RWPE2 (cell line): ENCODE measurements at regions not wholly inside any gene's neighbourhood (a gene's known extent, or its start where the extent isn't known, plus 50 kb on each side); places are given as distances from the start of the nearest gene placed in this dataset.
A peak's percentile ranks its signal among the peaks of the same experiment; 100 is the strongest.

Experiments used
- ATAC-seq: fragments of 200-7000 bp; cut with Tn5 transposase; 3 replicates; pipeline ENCODE4 v1.9.1; 2021; ENCODE audit warnings: low read depth
- DNase-seq: peaks from one replicate; pipeline ENCODE4 v3.0.0-alpha.2; 2020; ENCODE audit warnings: low spot score
- H3K27ac ChIP-seq: fragments of 450-650 bp; 2 replicates; pipeline ENCODE4 v1.5.1; 2017; ENCODE audit warnings: mild to moderate bottlenecking; ENCODE audit not compliant: poor library complexity, severe bottlenecking
- H3K27me3 ChIP-seq: fragments of 250-450 bp; sonication (Bioruptor Pico); 2 replicates; pipeline ENCODE4 v1.5.1; 2021; ENCODE audit warnings: mild to moderate bottlenecking, moderate library complexity; ENCODE audit not compliant: insufficient read depth, poor library complexity, severe bottlenecking
- H3K36me3 ChIP-seq: fragments of 250-450 bp; sonication (Bioruptor Pico); 2 replicates; pipeline ENCODE4 v1.5.1; 2020; ENCODE audit warnings: low read depth, mild to moderate bottlenecking, moderate library complexity
- H3K4me1 ChIP-seq: fragments of 250-450 bp; sonication (Bioruptor Pico); 2 replicates; pipeline ENCODE4 v1.5.1; 2021; ENCODE audit warnings: mild to moderate bottlenecking, moderate library complexity; ENCODE audit not compliant: insufficient read depth, poor library complexity, severe bottlenecking
- H3K4me3 ChIP-seq: fragments of 250-450 bp; sonication (Bioruptor Pico); 2 replicates; pipeline ENCODE4 v1.5.1; 2021; ENCODE audit warnings: mild to moderate bottlenecking, moderate library complexity; ENCODE audit not compliant: severe bottlenecking
- H3K9me3 ChIP-seq: fragments of 250-450 bp; sonication (Bioruptor Pico); 2 replicates; pipeline ENCODE4 v1.5.1; 2021; ENCODE audit warnings: mild to moderate bottlenecking, moderate library complexity; ENCODE audit not compliant: severe bottlenecking
- TF ChIP-seq, protein P1 (sequence below): fragments of 450-650 bp; IDR thresholded peaks from one replicate; pipeline ENCODE4 v1.5.1; 2017; ENCODE audit warnings: mild to moderate bottlenecking, moderate library complexity; ENCODE audit not compliant: poor library complexity, severe bottlenecking

DNA sequence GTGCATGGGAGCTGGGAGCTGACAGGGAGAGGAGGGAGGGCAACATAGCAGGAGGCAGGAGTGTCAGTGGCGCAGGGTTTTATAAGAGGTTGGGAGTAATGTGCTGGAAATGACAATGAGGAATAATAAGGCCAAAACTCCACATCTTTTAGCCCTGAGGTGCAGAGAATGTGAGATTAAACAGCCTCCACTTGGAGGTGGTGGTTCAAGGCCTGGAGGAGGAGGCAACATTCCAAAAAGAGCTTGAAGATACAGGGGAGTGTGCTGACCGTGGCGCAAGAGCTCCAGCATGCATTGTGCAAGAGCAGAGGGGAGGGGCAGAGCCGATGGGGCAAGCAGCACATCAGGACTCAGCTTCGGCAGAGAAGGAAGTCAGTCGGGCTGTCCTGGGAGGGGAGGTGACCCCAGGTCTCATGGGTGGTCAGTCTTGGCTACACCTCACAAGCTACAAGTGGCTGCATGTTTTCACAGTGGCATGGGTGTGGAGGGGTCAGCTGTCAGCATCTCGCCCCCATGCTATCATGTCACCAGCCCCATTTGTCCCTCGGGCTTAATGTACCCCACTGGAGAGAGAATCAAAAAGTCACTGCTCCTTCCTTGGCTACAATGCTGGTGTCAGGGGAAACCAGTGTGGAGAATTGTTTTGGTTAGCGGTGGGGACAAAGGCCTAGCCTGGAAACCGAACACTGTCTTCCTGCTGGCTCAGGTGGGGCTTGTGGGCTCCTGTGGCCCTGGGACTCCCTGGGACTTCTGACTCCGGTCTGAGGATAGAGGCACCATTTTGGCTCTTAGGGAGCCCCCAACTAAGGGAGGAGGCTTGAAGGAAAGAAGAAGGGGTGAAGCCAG is 208.0 kb downstream of the ZFP36L2 start:
- H3K9me3 ChIP-seq = peaks cover 6% of the 10 kb centered on the region
- no peak for DNase-seq
- no peaks in the 10 kb centered on the region for H3K4me1 ChIP-seq
- H3K4me3 ChIP-seq = no peak overlapping the region
- H3K27me3 ChIP-seq = no peaks in the 10 kb centered on the region
- H3K27ac ChIP-seq = peak overlapping the region; percentile 20
- H3K36me3 ChIP-seq = no peaks in the 10 kb centered on the region
- TF ChIP-seq, protein P1, sequence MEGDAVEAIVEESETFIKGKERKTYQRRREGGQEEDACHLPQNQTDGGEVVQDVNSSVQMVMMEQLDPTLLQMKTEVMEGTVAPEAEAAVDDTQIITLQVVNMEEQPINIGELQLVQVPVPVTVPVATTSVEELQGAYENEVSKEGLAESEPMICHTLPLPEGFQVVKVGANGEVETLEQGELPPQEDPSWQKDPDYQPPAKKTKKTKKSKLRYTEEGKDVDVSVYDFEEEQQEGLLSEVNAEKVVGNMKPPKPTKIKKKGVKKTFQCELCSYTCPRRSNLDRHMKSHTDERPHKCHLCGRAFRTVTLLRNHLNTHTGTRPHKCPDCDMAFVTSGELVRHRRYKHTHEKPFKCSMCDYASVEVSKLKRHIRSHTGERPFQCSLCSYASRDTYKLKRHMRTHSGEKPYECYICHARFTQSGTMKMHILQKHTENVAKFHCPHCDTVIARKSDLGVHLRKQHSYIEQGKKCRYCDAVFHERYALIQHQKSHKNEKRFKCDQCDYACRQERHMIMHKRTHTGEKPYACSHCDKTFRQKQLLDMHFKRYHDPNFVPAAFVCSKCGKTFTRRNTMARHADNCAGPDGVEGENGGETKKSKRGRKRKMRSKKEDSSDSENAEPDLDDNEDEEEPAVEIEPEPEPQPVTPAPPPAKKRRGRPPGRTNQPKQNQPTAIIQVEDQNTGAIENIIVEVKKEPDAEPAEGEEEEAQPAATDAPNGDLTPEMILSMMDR = no peak
- peak; percentile 86 for ATAC-seq

DNA sequence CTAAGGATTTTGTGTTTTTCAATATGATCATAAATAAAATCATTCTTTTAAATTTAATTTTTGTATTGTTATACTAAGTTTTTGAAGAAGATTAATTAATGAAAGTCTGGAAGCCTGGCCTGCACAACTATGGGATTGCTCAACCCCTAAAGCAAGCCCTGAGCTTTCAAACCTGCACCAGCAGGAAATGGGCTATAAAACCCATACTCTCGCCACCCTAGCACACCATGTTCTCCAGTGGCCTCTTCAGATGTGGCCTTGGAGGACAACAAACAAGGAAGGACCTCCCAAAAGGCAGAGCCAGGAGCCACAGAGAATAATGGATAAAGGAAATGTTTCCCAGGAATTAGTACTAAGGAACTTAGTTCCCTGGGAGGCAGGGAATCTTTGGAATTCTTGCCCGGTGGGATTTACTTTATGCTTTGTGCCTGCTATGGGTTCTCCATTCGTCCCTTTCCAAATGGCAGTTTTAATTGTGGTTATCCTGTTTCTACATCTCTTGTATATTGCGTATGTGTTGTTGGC is 212.5 kb downstream of the ZFP36L2 start:
- Histone ChIP-seq H3K36me3 (no peaks in the 10 kb centered on the region), H3K9me3 (no peaks in the 10 kb centered on the region), H3K27me3 (no peaks in the 10 kb centered on the region), H3K4me3 (no peak overlapping the region), H3K27ac (no peak overlapping the region), H3K4me1 (peaks cover 12% of the 10 kb centered on the region)
- DNase-seq (peak; percentile 1), ATAC-seq (no peak)
- TF ChIP-seq, protein P1 = no peak

DNA sequence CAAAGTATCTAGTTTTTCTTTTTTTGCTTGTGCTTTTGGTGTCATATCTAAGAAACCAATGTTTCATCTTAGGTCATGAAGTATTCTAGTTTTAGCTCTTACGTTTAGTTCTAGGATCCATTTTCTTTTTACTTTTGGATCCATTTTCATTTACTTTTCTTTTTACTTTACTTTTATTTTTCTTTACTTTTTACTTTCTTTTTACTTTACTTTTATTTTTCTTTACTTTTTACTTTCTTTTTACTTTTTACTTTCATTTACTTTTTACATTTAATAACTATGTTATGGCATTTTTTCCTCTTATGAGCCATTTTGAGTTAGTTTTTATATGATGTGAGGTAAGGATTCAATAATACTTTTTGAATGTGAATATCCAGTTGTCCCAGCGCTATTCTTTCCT is 213.4 kb downstream of the ZFP36L2 start:
- DNase-seq = no peak
- Histone ChIP-seq H3K4me3 (no peak overlapping the region), H3K27ac (no peak overlapping the region), H3K4me1 (peaks cover 12% of the 10 kb centered on the region), H3K36me3 (no peaks in the 10 kb centered on the region), H3K9me3 (no peaks in the 10 kb centered on the region), H3K27me3 (no peaks in the 10 kb centered on the region)
- ATAC-seq = no peak
- TF ChIP-seq, protein P1 = no peak

DNA sequence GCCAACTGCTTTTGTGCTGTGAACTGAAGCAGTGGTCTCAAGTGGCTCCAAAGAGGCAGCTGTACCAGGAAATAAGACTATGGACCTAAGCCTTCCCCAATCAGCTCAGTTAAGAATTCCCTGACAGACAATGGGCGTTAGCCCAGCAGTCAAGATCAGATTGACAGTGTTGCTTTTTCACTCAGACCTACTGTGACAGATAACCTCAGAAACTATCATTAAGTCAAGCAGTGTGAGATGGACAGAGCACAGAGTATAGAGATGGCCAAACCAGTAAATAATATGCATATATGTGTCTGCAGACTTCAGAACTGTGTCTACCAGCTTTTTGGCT is 215.3 kb downstream of the ZFP36L2 start:
- Histone ChIP-seq H3K4me3 (no peak overlapping the region), H3K27ac (peak overlapping the region; percentile 51), H3K9me3 (no peaks in the 10 kb centered on the region), H3K27me3 (no peaks in the 10 kb centered on the region), H3K4me1 (peaks cover 12% of the 10 kb centered on the region), H3K36me3 (no peaks in the 10 kb centered on the region)
- TF ChIP-seq, protein P1 = no peak
- DNase-seq (peak; percentile 1), ATAC-seq (no peak)

DNA sequence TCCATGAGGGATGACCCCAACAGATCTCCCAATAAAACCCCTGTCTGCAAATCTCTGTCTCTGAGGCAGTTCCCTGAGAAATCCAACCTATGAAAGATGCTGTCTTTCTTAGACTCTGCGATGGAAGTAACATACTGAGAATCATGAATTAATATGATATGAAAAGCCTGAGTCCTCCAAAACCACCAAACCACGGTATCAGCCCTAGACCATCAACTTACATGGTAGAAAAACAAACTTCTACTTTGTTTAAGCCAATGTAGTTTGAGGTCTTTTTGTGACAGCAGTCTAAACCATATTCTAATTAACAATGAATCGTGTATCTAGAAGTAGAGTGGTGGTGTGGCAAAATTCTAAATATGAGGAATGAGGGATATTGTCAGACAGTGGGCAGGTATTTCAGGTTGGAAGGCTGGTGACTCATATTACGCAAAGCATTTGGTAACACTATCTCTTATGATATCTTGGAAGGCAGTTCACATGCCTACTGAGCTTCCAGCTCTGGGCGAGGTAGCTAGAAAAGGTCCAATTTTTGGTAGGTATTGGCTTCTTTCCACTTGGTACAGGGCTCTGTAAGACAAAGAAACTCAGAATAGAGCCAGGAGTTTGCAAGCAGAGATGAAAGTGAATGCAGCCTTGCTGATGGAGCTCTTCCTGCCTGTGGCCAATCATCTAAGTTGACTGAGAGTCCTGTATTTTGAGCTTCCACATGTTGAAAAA is 215.8 kb downstream of the ZFP36L2 start:
- peak overlapping the region; percentile 51 for H3K27ac ChIP-seq
- peaks cover 12% of the 10 kb centered on the region for H3K4me1 ChIP-seq
- TF ChIP-seq, protein P1 = no peak
- H3K36me3 ChIP-seq = no peaks in the 10 kb centered on the region
- H3K9me3 ChIP-seq = no peaks in the 10 kb centered on the region
- ATAC-seq (peak; percentile 97), DNase-seq (peak; percentile 11)
- H3K4me3 ChIP-seq = no peak overlapping the region
- no peaks in the 10 kb centered on the region for H3K27me3 ChIP-seq
